GM19238 (cell line): ENCODE measurements at regions not wholly inside any gene's neighbourhood (a gene's known extent, or its start where the extent isn't known, plus 50 kb on each side); places are given as distances from the start of the nearest gene placed in this dataset.

Experiments used
- DNase-seq: peaks from one replicate; pipeline ENCODE4 v3.0.0; 2011; ENCODE audit warnings: low spot score; ENCODE audit not compliant: insufficient read length

DNA sequence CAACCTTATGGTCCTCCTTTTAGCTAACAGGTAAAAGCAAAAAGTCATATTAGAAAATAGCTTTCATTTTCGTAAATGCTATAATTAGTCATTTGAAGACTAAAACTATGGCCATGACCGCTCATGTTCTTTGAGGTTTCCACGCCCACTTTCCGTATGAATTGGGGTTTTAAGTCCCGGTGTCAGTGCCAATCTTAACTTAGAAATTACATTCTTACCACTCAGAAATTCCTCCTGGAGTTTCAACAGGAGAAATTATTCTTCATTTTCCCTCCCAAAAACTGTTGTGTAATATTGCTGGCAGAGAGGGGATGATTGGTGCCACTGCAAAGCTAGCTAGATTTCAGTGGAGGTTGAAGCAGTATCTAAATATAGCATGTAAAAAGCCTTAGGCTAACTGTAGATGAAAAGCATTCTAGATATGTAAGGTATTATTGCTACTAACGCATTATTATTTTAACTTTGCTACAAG is 71.0 kb upstream of the MDFIC2 start:
- DNase-seq: peak; percentile 1

DNA sequence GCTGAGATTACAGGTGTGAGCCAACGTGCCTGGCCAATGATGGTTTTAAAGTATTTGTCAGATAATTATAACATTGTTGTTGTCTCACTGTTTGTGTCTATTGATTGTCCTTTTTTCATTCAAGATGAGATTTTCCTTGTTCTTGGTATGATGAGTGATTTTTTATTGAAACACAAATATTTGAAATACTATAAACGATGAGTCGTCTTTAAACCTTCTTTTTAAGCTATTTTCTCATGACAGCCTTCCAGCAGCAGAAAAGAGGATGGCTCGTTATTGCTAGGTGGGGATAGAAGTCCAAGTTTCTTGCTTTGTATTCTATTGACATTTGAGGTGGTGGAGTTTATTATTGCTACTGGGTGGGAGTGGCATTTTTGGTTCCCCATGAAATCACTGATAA is 61.7 kb upstream of the MDFIC2 start:
- DNase-seq: no peak
